ENCODE measurements at regions not wholly inside any gene's neighbourhood (a gene's known extent, or its start where the extent isn't known, plus 50 kb on each side); places are given as distances from the start of the nearest gene placed in this dataset.
"Not testable (repeated sequence)": the region's sequence is repeated elsewhere in the genome, so short reads cannot be mapped to it uniquely, and the experiment has no call there.

DNA sequence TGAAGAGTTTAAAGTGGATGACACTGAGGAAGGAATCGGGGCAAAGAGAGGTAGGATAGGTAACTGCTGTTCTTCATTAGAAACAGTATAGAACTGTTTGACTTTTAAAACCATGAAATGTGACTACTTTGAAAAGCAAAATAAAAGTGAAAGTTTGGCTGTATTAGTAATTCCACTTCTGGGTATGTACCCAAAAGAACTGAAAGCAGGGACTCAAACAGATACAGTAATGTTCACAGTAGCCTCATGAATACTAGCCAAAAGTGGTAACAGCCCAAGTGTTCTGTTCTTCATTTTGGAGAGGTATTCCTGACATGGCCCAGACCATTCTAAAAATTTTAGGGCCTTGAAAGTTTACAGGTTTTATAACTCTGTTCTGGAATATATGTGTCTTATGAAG lies 1055.4 kb downstream of the TBL1XR1 start:
- TF ChIP-seq Cebpa-rat (IDR thresholded peaks at IDR 0.05): no peak
- Histone ChIP-seq H4K20me1 (no peaks in the 10 kb centered on the region), H3K27me3 (no peaks in the 10 kb centered on the region), H3K27ac (no peak overlapping the region), H3K4me2 (no peak overlapping the region), H3K9ac (no peak overlapping the region), H3K9me3 (replicated peaks in 1 of 11) (no peaks in the 10 kb centered on the region), H3K36me3 (no peaks in the 10 kb centered on the region), H3K4me3 (no peak overlapping the region), H3K4me1 (no peaks in the 10 kb centered on the region)

DNA sequence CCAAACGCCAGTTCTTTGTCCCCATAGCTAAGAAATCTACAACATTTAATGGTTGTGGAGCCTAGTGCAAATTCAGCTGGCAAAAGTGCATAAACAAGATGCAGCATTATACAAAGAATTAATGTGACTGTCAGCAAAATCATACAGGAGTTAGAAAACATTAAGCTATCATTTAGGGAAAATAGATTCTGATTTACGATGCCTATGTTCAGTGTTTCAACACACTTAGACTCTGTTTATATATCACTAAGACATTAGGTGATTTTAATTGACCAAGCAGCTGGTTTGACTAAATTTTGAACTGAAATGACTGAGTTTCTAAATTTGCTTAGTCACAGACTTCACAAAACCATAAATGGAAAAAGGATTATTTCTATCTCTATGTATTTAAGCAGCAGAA lies 1076.8 kb downstream of the TBL1XR1 start:
- no peak for TF ChIP-seq Cebpa-rat (IDR thresholded peaks at IDR 0.05)
- Histone ChIP-seq H3K9ac (no peak overlapping the region), H3K36me3 (no peaks in the 10 kb centered on the region), H3K27ac (no peak overlapping the region), H3K27me3 (no peaks in the 10 kb centered on the region), H3K9me3 (replicated peaks in 1 of 11) (0 out of 22 replicates have a peak, but pooled peaks cover 0 to 10% (median 0%) of the 10 kb centered on the region in 11 experiments), H3K4me1 (no peaks in the 10 kb centered on the region), H3K4me2 (no peak overlapping the region), H4K20me1 (no peaks in the 10 kb centered on the region), H3K4me3 (no peak overlapping the region)

DNA sequence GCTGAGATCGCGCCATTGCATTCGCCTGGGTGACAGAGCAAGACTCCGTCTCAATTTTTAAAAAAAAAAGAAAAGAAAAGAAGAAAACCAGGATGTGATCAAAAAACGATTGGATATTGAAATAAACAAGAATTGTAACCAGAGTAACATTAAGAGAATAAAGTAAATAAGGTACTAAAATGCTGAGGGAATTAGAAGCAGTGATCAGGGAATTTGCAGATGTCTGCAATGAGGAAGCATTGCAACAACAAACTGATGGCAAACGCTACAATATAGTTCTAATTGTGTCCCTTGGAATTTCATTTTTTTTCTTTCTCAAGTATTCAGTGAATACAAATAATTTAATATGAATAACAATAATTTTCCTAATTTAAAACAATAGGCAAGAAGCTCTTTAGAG lies 1077.5 kb downstream of the TBL1XR1 start:
- Histone ChIP-seq H4K20me1 (no peaks in the 10 kb centered on the region), H3K9ac (no peak overlapping the region), H3K27me3 (no peaks in the 10 kb centered on the region), H3K4me1 (no peaks in the 10 kb centered on the region), H3K27ac (no peak overlapping the region), H3K9me3 (replicated peaks in 1 of 11) (0 out of 22 replicates have a peak, but pooled peaks cover 0 to 10% (median 0%) of the 10 kb centered on the region in 11 experiments), H3K36me3 (no peaks in the 10 kb centered on the region), H3K4me2 (no peak overlapping the region), H3K4me3 (no peak overlapping the region)
- TF ChIP-seq Cebpa-rat (IDR thresholded peaks at IDR 0.05): no peak

DNA sequence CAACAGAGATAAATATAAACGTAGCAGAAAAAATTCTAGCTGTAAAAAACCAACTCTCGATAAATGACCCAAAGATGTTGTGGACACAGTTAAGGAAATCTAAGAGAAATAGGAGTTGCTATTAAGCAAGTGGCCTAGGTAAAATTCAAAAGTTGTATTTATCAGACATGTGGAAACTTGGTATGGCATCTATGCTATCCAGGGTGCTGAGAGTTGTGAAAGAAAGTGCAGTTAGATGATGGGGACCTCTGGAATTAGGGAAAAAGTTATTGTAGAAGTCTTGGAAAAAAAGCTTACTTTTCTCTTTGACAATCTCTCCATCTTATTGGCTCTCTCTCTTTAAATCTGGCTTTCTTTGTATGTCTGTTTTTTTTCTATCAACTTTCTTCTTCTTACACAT lies 1090.9 kb downstream of the TBL1XR1 start:
- no peak for TF ChIP-seq Cebpa-rat (IDR thresholded peaks at IDR 0.05)
- H3K4me1 ChIP-seq: no peaks in the 10 kb centered on the region
- H3K27ac ChIP-seq: no peak overlapping the region
- no peak overlapping the region for H3K4me2 ChIP-seq
- no peaks in the 10 kb centered on the region for H3K9me3 ChIP-seq (replicated peaks in 1 of 11)
- no peaks in the 10 kb centered on the region for H3K27me3 ChIP-seq
- H3K9ac ChIP-seq: no peak overlapping the region
- no peaks in the 10 kb centered on the region for H3K36me3 ChIP-seq
- no peak overlapping the region for H3K4me3 ChIP-seq
- no peaks in the 10 kb centered on the region for H4K20me1 ChIP-seq

DNA sequence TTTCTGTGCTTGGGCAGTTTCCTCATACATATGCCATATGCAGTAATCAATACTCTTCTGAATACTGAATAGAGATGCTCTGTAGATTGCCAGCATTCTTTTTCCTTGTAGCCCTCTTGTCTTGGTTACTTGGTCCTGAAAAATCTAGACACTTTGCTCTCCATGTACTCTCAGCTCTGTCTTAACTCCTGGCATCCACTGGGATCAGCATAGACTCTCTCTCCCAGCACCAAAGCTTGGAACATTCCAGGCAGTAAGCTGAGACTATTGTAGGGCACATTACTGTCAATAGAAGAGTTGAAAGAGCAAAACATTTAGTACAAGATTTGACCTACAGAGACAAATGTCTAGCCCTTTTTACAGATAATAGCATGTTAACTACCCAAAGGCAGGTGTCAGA lies 1100.3 kb downstream of the TBL1XR1 start:
- H3K9me3 ChIP-seq (replicated peaks in 1 of 11): peaks cover 0 to 8% (median 0%) of the 10 kb centered on the region in 11 experiments; a peak in 3 of 22 replicates
- no peaks in the 10 kb centered on the region for H3K27me3 ChIP-seq
- no peaks in the 10 kb centered on the region for H4K20me1 ChIP-seq
- TF ChIP-seq Cebpa-rat (IDR thresholded peaks at IDR 0.05): no peak
- H3K36me3 ChIP-seq: no peaks in the 10 kb centered on the region
- no peaks in the 10 kb centered on the region for H3K4me1 ChIP-seq
- no peak overlapping the region for H3K4me3 ChIP-seq
- no peak overlapping the region for H3K4me2 ChIP-seq
- no peak overlapping the region for H3K27ac ChIP-seq
- H3K9ac ChIP-seq: no peak overlapping the region

DNA sequence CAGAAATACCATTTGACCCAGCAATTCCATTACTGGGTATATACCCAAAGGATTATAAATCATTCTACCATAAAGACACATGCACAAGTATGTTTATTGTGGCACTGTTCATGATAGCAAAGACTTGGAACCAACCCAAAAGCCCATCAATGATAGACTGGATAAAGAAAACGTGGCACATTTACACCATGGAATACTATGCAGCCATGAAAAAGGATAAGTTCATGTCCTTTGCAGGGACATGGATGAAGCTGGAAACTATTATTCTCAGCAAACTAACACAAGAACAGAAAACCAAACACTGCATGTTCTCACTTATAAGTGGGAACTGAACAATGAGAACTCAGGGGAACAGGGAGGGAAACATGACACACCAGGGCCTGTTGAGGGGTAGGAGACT lies 1103.4 kb downstream of the TBL1XR1 start:
- H4K20me1 ChIP-seq; H3K4me2 ChIP-seq; H3K4me3 ChIP-seq; H3K9ac ChIP-seq; H3K27me3 ChIP-seq; H3K4me1 ChIP-seq; H3K27ac ChIP-seq; H3K36me3 ChIP-seq; H3K9me3 ChIP-seq (replicated peaks in 1 of 11): not testable (repeated sequence)

DNA sequence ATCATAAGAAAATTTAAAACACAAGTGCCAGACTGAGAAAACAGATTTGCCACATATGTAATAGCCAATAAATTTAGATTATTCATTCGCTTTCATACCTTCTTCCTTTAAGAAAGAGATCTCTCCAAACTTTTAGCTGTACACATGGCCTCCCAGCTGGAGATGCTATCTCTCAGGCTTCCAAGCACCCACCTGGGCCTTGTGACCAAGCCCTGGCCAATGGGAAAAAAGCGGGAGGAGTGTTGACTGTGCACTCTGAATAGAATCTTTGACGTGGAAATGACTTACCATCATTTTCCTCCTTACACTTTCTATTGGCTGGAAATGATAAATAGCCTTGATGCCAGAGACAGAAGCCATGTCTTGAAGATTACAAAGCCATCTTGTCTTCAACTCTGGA lies 1106.6 kb downstream of the TBL1XR1 start:
- Histone ChIP-seq H3K36me3 (peaks cover 0 to 4% (median 0%) of the 10 kb centered on the region in 11 experiments; a peak in 1 of 22 replicates), H4K20me1 (no peaks in the 10 kb centered on the region), H3K4me2 (no peak overlapping the region), H3K9ac (no peak overlapping the region), H3K4me1 (peaks cover 0 to 10% (median 2%) of the 10 kb centered on the region in 10 experiments; a peak in 8 of 20 replicates), H3K27ac (no peak overlapping the region), H3K4me3 (no peak overlapping the region), H3K27me3 (no peaks in the 10 kb centered on the region), H3K9me3 (replicated peaks in 1 of 11) (peaks cover 8 to 21% (median 14%) of the 10 kb centered on the region in 11 experiments; a peak in 21 of 22 replicates)
- no peak for TF ChIP-seq Cebpa-rat (IDR thresholded peaks at IDR 0.05)

DNA sequence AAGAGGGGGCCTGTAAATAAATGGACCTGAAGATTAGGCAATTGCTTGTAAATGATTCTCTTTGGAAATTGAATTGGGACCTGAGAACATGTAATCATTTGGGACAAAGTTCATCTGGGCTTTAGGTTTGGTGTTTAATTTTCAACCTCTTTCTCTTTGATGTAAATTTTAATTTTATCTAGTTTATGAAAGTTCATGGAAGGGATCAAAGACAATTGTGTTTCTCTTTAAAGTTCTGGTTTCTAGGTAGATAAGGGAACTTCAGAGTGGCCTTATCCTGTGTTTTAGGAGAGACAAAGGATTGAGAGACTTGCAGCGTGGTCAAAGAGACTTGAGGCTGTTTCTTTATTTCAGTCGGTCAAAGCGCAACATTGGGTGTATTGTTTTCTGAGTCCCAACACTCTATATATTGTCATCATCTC lies 1108.3 kb downstream of the TBL1XR1 start:
- Histone ChIP-seq H3K27ac (no peak overlapping the region), H3K4me3 (no peak overlapping the region), H3K9me3 (replicated peaks in 1 of 11) (peaks cover 8 to 28% (median 20%) of the 10 kb centered on the region in 11 experiments; a peak in 21 of 22 replicates), H3K9ac (no peak overlapping the region), H3K4me2 (no peak overlapping the region), H3K36me3 (peaks cover 0 to 4% (median 0%) of the 10 kb centered on the region in 11 experiments; a peak in 1 of 22 replicates), H4K20me1 (no peaks in the 10 kb centered on the region), H3K27me3 (no peaks in the 10 kb centered on the region), H3K4me1 (peaks cover 0 to 10% (median 2%) of the 10 kb centered on the region in 10 experiments; a peak in 8 of 20 replicates)
- TF ChIP-seq Cebpa-rat (IDR thresholded peaks at IDR 0.05): no peak

DNA sequence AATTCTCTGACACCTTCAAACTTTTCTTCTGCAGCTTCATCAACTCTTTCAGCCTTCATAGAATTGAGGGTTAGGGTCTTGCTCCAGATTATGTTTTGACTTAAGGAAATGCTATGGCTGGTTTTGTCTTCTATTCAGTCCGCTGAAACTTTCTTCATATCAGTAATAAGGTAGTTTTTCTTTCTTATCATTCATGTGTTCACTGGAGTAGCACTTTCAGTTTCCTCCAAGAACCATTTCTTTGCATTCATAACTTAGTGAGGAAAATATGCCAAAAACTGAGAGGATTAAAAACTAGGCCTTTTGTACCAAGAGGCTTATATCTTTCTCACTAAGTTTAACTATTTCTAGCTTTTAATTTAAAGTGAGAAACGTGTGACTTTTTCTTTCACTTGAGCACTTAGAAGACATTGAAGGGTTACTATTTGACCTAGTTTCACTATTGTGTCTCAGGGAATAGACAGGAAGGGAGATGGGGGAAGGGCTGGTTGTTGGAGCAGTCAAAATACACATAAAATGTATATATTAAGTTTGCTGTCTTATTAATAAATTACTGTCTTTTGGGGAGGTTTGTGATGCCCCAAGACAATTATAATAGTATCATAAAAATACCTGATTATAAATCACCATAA lies 1110.1 kb downstream of the TBL1XR1 start:
- no peak overlapping the region; a peak in 1 of 20 replicates for H3K4me3 ChIP-seq
- peak overlapping the region in 5 of 11 experiments; percentile 2 to 50 (median 13); a peak in 5 of 22 replicates for H3K27ac ChIP-seq
- H3K27me3 ChIP-seq: no peaks in the 10 kb centered on the region
- no peak for TF ChIP-seq Cebpa-rat (IDR thresholded peaks at IDR 0.05)
- H3K9ac ChIP-seq: no peak overlapping the region
- H3K36me3 ChIP-seq: peaks cover 0 to 4% (median 0%) of the 10 kb centered on the region in 11 experiments; a peak in 1 of 22 replicates
- H3K9me3 ChIP-seq (replicated peaks in 1 of 11): peaks cover 8 to 25% (median 20%) of the 10 kb centered on the region in 11 experiments; a peak in 21 of 22 replicates
- H3K4me2 ChIP-seq: peak overlapping the region in 10 of 11 experiments; percentile 2 to 65 (median 24); a peak in 14 of 22 replicates
- peaks cover 0 to 10% (median 2%) of the 10 kb centered on the region in 10 experiments; a peak in 8 of 20 replicates for H3K4me1 ChIP-seq
- no peaks in the 10 kb centered on the region for H4K20me1 ChIP-seq

DNA sequence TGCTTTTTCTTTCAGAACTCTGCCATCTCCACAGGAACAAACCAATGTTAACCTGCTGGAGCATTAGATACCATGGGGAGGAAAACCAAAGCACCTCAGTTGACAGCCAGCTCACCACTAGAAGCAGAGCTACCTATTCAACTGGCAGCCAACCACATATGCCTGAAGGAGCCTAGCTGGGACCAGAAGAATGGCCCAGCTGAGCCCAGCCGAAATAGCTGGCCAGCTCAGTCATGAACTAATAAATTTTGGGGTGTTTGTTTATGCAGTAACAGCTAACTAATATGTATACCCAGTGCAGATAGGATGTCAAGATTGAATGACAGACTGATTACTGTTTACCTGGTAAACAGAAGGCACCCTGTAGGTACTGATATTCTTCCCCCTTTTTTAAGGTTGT lies 1117.5 kb downstream of the TBL1XR1 start:
- H3K27ac ChIP-seq: no peak overlapping the region
- no peak overlapping the region for H3K4me2 ChIP-seq
- no peaks in the 10 kb centered on the region for H4K20me1 ChIP-seq
- peaks cover 0 to 2% (median 0%) of the 10 kb centered on the region in 11 experiments; a peak in 3 of 22 replicates for H3K9me3 ChIP-seq (replicated peaks in 1 of 11)
- H3K4me1 ChIP-seq: peaks cover 0 to 6% (median 0%) of the 10 kb centered on the region in 10 experiments; a peak in 1 of 20 replicates
- H3K4me3 ChIP-seq: no peak overlapping the region
- no peak overlapping the region for H3K9ac ChIP-seq
- H3K27me3 ChIP-seq: no peaks in the 10 kb centered on the region
- no peak for TF ChIP-seq Cebpa-rat (IDR thresholded peaks at IDR 0.05)
- H3K36me3 ChIP-seq: no peaks in the 10 kb centered on the region

All from BLaER1 treated with 17β-estradiol and CSF1 and Interleukin-3, amounts not matched to agents 10 nM and 100 nM (cell line).